CD4-positive, alpha-beta T cell treated with Interferon alpha-2 for 1 hour (primary cell): ENCODE measurements at regions not wholly inside any gene's neighbourhood (a gene's known extent, or its start where the extent isn't known, plus 50 kb on each side); places are given as distances from the start of the nearest gene placed in this dataset.

ENCODE experiments used
- DNase-seq, 2 donors: peaks; one replicate each; pipeline ENCODE4 v3.0.0-alpha.2; 2020 to 2022

DNA sequence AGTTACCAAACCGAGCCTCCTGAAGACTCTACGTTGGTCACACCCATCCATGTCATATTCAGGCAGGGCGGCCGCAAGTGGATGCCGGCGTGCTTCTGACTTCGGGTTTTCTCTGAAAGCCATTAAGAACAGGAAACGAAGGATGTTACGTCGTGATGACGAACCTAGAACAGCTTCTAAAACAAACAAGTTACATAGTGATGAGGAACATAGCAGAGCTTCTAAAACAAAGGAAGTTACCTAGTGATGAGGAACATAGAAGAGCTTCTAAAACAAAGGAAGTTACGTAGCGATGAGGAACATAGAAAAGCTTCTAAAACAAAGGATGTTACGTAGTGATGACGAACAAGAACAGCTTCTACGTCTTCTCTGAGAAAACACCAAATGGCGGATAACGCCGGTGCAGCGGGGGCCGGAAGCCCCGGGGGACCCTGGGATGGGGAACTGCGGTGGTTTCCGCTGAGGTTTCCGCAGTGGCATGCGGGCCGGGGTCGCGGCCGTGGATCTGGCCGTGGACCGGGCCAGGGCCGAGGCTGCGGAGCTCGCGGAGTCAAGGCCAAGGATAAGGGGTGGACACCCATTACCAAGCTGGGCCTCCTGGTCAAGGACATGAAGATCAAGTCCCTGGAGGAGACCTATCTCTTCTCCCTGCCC lies 141.1 kb downstream of the SOCS6 start:
- DNase-seq, result peak in 1 of 2 donors; percentile 15

DNA sequence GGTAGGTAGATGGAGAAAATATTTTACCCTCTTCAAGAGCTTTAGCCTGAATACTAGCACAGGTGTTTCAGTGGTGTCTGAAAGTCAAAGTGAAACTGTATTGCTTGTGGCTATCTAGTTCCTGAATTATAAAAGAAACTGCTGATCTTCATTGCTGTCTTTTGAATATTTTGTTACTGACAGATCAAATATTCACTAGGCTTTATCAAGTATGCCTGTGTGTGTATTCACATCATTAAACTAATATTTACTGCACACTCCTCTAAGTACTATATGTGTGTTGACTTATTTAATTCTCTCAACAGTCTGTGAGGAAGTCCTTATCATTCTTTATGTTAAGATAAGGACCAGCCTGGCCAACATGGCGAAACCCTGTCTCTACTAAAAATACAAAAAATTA lies 139.6 kb downstream of the SOCS6 start:
- DNase-seq, result no peak

DNA sequence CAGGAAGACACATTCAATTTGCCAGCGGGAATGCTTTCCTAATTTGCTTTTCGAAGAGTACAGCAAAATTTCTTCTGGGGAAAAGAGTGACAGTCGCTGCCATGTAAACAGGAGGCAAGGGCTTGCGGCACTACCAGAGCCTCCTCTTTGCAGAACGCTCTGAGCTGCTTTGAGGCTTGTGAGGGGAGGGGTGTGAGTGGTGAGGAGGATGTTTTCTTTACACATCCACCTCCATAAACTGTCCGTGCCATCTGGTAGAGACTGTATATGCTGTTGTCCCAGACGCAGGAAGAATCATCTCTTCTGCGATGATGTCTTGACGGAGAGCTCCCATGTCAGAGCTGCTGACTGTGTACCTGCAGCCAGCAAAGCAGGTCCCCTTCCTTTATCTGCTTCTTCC lies 138.0 kb downstream of the SOCS6 start:
- DNase-seq, result no peak

DNA sequence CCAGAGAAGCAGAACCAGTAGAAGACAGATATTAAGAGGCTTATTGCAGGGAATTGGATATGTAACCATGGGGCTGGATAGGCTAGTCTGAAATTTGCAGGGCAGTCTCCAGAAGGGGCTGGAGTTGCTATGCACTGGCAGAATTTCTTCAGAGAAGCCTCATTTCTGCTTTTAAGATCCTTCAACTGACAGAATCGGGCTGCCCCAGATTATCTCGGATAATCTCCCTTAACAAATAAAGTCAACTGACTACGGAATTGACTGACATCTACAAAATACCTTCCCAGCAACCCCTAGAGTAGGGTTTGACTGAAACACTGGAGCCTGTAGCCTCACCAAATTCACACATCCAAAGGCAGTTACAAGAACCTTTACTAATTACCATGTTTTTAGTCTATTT lies 136.4 kb downstream of the SOCS6 start:
- DNase-seq, result no peak

DNA sequence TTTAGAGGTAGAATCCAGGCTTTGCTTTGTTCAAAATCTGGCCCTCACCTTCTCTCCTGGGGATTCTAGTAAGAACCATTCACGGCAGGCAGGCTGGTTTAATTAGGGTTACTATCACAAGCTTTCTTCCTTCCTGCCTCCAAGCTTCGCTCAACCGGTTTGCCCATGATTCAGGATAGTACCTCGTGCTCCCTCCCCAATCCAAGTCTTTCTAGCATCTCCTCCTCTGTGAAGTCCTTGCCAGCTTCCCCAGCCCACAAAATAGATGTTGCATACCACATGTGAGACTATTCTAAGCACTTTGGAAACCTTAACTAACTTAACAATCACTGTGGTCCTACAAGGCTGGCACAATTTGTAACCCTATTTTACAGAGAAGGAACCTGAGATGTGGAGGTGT lies 135.1 kb downstream of the SOCS6 start:
- no peak for DNase-seq

DNA sequence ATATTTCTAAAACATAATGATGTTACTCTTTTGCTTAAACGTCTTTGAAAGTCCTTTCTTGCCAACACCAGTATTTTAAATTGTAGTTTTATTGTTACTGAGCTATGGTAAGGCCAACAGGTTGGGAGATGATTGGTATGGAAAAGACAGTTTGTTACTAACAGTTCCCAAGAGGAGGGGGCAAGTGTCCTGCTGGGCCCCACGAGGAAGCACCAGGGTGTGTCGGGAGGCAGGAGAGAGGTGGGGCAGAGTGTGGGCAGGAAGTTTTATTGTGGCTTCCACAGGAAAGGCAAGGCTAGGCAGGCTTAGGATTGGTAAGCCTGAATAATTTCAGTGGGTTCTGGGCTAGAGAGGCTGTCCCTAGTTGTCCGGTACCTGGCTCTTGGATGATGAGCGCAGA lies 134.3 kb downstream of the SOCS6 start:
- no peak for DNase-seq

DNA sequence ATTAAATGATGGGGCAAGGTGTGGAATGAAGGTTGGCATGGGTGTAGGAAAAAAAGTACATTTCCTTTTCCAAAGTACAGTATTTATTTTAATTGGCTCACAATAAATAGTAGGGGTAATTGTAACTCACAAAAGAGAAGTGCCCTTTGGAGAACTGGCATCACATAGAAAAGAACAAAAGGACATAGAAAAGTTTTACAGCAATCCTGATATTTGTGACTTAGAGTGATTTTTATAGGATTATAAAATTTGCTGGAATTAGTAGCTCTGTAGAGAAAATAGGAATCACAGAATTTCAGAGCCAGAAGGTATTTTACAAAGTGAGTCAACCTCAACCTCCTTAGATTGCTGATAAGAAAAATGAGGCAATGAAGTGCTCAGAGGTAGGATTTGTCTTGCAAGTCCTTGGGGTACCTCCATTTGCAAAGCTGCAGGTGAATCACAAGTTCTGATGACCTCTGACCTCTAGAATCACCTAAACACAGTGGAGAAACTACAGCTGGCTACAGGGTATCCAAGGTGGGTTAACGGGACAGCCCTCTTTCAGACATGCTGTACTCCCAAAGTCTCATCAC lies 133.6 kb downstream of the SOCS6 start:
- DNase-seq, result no peak

DNA sequence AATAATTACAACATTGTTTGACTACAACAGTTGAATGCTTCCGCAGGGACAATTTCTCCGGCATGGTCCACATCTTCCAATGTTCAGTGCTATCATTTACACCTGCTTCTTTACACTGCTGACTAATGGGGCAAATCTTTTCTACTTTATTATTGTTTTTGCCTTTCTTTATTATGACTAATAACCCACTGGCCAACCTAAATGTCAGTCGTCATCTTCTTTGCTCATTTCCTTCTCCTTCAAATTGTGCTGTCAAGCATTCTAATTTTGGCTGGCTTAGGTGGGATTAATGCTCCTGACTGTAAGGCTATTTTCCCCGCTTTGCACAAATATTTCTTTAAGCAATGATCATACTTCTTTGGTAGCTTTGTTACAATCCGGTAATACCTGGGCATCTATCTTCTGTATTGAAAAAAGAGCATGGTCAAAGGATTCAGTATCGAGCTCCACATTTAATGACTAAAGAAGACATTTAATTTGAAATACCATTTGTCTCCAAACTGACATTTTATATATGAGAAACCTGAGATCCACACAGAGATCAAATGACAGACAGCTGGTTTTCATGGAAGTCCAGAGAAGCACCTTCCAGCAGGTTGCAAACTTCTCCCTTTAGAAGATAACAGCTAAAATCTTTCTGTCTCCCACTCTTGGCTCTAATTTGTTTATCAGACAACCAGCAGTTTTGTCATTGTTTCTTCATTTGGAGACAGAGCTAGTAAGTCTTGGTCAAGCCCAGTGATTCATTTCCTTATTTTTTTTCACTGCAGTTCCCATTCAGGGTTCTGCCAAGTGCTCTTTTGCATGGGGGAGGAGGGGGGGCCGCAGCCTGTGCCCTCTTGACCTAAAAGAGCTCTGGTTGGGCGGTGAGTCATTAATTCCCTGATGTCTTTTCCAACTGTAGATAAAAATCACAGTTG lies 132.9 kb downstream of the SOCS6 start:
- DNase-seq, result peak in 1 of 2 donors; percentile 67

DNA sequence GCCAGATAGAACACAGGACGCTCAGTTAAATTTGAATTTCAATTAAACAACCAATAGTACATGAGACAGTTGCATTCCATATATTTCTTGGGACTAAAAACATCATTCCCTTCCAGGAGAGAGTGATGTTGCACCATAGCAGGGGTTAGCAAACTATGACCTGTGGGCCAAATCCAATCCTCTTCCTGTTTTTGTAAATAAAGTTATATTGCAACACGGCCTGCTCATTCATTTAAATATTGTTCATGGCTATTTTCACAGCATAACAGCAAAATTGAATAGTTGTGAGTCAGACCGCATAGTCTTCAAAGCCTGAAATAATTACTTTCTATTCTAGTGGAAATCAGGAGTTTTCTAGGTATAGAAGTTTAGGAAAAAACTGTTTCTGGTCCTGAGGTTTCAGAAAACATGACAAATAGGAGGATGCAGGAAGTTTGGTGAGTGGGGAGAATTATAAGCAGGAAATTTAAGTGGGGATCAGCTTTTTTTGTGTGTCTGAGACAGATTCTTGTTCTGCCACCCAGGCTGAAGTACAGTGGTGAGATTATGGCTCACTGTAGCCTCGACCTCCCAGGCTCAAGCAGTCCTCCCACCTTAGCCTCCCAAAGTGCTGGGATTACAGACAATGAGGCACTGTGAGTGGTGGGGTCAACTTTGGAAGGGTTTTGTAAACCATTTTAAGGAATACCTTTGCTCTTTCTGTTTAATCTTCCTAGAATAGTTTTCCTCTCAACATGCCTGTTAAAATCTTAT lies 131.5 kb downstream of the SOCS6 start:
- no peak for DNase-seq

DNA sequence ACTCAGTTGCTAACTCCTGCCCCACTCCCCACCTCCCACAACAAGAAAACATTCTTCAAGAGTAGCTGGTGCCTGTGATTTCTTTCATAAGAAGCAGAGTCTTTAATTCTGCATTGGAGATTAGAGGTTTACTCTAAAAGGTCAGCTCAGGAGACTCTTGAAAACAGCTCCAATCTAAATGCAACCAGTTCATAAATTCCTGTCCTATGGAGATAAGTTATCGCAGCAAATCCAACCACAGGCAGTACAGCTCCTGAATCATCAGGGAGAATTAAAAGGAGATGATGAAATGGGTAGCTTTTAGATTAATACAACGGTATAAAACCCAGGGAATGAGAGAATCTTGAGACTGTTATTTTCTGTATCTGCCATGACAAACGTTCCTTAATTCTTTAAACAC lies 130.7 kb downstream of the SOCS6 start:
- no peak for DNase-seq

DNA sequence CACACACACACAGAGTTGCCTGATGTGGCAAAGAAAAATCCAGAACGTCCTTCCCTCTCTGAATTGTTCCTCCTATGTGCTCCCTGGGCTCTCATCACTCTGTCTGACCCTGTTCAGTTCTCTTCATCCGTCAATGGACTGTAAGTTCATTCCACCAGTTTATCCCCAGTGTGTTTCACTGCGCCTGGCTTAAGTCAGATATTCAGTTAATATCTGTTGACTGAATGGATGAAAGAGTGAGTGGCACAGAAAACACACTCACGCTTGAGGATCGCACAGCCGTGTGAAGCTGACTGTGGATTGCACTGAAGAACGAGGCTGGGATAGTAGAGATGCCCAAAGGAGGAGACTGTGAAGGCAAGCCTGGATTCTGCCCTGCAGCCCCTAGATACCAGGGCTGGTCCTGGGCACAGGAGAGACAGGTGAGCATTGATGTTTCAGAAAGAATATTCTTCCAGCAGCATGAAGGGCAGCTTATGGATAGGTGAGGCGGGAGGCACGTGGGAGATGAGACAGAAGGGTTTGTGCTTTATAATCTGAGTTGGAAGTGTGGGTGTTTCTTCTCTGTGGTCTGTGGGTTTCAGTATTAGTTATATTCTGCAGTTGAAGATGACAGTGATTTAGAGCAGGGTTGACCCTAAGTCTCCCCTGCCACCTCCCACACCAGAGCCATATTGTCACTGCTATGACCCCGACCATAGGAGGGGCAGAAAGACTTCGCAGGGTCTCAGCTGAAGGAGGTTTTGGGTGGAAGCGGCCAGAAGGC lies 129.9 kb downstream of the SOCS6 start:
- DNase-seq, result no peak

DNA sequence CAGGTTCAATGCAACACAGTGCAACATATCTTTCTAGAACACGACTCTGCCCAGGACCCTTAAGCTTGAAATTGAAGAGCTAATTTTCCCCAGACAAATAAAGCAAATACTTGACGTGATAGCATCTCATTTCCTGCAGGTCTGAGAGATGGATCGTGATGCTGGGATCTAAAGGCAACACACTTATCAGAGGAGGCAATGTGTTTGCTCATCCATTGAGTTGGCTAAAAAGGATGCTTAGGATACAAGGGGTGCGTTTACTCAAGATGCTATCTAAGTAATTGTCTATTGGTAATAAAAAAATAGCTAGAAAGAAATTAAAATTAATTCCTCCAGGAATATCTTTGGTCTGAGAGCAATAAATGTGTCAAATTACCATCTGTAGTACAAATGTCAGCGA lies 129.0 kb downstream of the SOCS6 start:
- DNase-seq, result no peak

DNA sequence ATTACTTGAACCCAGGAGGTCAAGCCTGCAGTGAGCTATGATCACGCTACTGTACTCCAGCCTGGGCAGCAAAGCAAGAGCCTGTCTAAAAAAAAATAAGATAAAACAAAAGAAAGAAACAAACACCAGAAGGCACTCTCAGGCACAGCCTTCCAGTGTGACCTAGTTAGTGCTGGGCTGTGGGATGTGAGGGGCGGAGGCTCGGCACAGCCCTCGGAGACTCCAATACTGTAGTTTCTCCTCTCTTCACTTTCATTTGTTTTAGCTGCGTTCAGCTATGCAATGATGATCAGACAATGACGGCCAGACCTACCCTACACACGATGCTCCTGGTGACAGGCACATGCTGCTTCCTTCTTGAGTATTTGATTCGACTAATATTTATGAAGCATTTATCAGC lies 127.7 kb downstream of the SOCS6 start:
- DNase-seq, result no peak

DNA sequence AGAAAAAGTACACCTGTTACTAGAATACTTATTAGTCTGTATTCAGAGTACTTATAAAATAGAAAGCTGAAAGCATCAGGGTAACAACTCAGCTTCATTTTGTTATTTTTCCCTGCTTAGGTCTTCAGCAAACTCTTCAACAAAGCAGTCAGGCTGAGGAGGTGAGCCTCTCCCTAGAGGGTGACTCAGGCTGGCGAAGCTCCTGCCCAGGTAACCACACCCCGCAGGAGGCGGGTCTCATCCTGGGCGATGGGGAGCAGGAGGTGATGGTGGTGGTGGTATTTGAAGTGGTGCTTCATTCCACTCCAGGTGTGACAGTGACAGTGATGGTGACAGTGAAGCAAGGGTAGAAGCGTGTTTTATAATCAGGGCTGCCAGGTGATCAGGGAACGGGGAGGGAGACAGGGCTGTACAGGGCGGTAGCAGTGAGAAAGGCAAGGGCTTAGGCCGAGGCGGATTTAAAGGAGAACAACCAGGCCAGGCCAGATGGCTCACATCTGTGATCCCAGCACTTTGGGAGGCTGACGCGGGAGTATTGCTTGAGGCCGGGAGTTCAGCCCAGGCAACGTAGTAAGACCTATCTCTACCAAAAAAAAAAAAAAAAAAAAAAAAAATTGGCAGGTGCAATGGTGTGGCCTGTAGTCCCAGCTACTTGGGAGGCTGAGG lies 127.1 kb downstream of the SOCS6 start:
- DNase-seq, result no peak

DNA sequence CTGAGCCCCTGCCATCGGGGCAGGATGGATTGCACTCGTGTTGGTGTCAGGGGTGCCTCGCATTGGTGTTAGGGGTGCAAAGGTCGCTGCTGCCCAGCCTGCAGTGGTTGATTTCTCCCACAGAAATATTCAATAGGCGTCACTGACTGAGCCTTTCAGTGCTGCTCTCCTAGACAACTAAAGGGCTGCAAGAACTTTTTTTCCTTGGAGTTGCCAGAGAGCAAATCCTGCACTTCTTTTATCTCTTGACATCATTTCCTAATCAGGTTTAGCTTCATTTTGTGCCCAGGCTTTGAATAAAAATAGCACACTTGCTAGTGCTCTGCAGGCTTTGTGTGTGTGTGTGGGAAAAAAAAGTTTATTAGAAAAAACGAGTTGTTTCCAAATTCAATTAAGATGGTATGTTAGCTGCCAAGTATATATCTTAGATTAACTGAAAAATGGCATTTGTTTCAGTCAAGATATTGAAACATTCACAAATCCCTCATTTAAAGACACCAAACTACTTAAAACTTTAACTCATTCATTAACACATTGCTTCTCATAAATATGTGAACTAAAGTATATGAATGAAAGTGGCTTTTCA lies 125.6 kb downstream of the SOCS6 start:
- no peak for DNase-seq

DNA sequence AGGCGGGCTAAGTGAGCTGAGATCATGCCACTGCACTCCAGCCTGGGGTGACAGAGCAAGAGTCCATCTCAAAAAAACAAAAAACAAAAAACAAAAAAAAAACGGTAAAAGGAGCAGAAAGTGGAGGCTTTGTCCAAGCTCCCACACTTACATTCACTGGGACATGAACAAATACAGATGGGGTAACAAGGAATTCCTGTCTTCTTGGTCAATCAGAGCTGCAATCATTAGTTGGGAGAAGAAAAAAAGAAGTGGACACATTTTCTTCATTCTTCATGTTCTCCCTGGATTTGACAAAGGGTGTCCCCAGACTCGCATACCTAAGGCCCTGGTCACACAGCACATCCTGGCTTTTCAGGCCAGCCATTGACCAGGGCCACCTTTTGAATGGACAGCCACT lies 124.6 kb downstream of the SOCS6 start:
- DNase-seq, result no peak

DNA sequence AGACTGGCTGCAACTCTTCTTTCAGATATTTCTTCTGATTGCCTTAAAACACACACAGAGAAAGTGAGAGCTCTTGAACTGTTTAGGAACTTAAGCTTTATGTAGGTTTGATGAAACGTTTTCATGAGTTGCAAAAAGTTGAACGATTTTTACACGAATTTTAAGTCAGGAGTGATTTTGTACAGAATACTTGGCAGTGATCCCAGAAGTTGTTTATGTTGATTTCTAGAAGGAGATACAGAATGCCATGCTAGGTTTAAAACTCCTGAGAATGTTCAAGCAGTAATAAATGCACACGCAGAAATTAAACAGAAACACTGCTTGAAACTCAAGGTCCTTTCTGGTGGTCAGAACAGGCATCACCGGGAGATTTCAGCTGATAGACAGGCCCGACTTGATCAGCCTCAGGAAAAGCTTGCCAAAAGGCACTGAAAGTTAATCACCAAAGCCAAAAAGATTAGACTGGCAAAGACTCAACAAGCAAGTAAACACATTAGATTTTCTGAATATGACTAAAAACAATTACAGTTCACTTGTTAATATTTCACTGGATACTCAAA lies 123.1 kb downstream of the SOCS6 start:
- no peak for DNase-seq

DNA sequence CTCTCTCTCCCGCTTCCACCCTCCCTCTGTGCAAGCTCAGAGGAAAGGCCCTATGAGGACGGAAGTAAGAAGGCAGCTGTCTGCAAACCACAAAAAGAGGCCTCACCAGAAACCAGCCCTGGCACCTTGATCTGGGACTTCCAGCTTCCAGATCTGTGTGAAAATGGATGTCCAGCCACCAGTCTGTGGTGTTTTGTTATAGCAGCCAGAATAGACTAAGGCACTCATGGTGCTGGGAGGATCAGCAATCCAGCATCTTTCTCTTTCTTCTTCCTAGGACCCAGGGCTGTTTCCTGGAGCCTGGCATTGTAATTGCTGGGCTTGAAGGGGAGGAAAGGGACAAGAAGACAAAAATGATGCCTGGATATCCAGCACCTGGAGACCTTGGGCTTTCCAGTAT lies 122.5 kb downstream of the SOCS6 start:
- DNase-seq, result no peak

DNA sequence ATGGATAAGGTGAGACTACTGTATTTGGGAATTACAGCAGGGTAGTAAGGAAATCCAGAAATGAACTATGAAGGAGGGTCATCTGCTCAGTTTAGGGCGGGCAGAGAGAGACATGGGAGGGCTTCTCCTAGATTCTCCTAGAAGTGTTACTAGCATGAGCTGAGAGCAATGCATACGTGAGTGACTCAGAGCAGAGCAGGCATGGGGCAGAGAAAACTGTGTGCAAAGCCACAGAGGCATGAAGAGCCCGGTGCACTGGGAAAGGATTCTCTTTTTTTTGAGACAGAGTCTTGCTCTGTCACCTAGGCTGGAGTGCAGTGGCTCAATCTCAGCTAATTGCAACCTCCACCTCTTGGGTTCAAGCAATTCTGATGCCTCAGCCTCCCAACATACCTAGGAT lies 116.2 kb downstream of the SOCS6 start:
- no peak for DNase-seq

DNA sequence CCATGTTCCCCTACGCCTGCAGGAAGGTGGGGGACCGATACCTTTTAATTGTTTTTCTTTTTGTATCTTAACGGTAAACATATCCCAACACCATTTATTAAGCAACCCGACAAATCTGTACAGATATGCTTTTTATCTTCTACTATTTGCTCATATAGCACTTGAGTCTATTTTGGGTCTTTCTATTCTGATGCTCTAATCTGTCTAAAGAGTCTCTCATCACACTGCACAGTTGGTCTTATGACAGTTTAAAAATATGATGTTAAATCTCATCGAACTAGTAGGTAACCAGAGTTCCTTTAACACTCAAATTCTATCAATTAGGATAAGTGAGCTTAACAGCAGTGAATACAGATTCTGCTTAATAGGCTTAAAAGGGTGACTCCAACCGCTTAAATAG lies 111.6 kb downstream of the SOCS6 start:
- no peak for DNase-seq

DNA sequence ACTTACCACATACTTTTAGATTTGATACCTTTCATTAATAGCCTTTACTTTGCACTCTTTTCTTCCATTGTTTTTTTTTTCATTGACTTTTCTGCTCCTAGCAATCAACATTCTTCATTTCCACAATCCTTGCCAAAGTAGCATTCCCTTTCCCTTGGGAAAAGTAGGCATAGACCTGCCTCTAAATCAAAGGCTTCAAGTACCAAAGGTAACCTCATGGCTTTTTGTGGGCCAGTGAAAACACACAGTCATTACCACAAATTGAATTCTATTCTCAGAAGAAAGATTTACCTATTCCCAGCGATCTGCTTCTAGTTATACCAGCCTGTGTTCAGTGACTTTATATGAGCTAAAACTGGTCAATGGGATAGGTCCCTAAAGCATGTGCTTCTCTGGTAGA lies 109.2 kb downstream of the SOCS6 start:
- DNase-seq, result no peak
